Choroid plexus epithelial cell (primary cell): ENCODE measurements at regions not wholly inside any gene's neighbourhood (a gene's known extent, or its start where the extent isn't known, plus 50 kb on each side); places are given as distances from the start of the nearest gene placed in this dataset.

Experiments used
- DNase-seq: peaks from one replicate; pipeline ENCODE4 v3.0.0-alpha.2; 2010; ENCODE audit warnings: low read depth
- H3K4me3 ChIP-seq: 2 replicates; pipeline ENCODE4 v1.5.1; 2011; ENCODE audit warnings: low read depth, mild to moderate bottlenecking, control low read depth, low read length, moderate library complexity
- CTCF ChIP-seq: conservative IDR thresholded peaks from 2 replicates; pipeline ENCODE4 v1.5.1; 2011; ENCODE audit warnings: low read depth, mild to moderate bottlenecking, control low read depth, inconsistent platforms, low read length, moderate library complexity

DNA sequence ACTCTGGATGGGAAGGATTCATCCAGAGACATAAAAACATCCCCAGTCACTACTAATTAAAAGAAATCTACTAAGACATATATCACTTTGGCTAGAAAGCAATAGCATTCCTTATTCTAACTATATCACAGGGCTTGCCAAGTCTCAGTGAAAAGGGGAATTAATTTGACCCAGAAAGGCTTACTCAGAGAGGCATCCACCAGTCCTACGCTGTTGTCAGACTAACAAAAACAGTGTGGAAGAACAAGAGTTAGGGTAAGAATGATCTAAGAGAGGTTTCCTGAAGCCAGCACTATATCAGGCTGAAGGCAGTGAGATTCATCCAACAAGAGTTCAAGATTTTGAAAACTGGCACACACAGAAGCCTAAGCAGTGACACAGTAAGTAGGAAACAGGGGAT, 126.1 kb downstream of the GDAP2 start:
- peak; percentile 70 for DNase-seq
- H3K4me3 ChIP-seq, result no peak overlapping the region
- TF ChIP-seq CTCF, result no peak

DNA sequence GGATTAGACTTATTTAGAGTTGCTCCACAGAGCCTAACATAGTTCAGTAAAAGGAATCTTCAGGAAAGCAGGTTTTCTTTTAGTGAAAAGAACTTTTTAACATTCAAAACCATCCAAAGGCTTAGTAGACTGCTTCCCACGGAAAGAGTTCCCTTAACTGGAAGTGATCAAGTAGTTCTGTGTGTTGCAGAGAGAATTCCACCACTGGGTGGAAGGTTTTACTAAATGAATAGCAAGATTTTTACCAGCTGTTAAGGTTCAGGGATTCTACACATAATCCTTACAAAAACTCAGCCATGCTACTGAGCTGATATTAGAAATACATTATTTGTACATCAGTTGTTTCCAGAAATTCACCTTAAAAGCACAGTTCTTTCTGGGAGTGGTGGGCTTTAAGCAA, 119.7 kb downstream of the GDAP2 start:
- TF ChIP-seq CTCF, result no peak
- no peak overlapping the region for H3K4me3 ChIP-seq
- no peak for DNase-seq

DNA sequence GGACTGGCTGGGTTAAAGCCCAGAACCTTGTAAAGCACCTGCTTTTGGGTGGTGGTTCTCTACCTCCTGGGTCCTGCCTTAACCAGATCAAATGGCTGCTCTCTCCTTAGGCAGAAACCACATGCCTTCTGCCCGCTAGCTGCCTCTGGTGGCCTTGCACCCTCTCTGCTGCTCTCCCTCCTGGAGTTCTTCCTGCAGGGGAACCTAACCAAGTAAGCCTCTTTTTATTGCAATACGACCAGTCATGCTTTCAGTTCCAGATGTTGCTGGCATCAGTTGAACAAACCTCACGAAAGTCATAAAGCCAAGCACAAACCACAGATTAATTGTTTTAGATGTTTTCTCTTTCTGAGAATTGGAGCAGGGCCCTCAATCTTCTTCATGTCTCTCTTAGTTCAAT, 118.9 kb downstream of the GDAP2 start:
- no peak overlapping the region for H3K4me3 ChIP-seq
- DNase-seq, result no peak
- TF ChIP-seq CTCF, result no peak

- H3K4me3 ChIP-seq, result no peak overlapping the region
- peak; percentile 74 for DNase-seq
- TF ChIP-seq CTCF, result no peak
Measured at GRCh38 chr1:117812869-117813511, 116.4 kb downstream of the GDAP2 start.
